Bronchial epithelial cell (primary cell): ENCODE measurements at regions not wholly inside any gene's neighbourhood (a gene's known extent, or its start where the extent isn't known, plus 50 kb on each side); places are given as distances from the start of the nearest gene placed in this dataset.

Experiments used
- DNase-seq: peaks from one replicate; pipeline ENCODE4 v3.0.0-alpha.2; 2010; ENCODE audit warnings: low read depth
- FAIRE-seq: peaks from 2 replicates; lab custom pipeline; 2011; peaks lifted over from hg19 to GRCh38; lab: Jason Lieb, UNC
- H3K27me3 ChIP-seq: 2 replicates; pipeline ENCODE4 v1.5.1; 2011; ENCODE audit warnings: low read length; ENCODE audit not compliant: control insufficient read depth, insufficient read depth
- H3K36me3 ChIP-seq: 2 replicates; pipeline ENCODE4 v1.5.1; 2011; ENCODE audit warnings: low read length; ENCODE audit not compliant: control insufficient read depth, insufficient read depth
- H3K4me3 ChIP-seq: 2 replicates; pipeline ENCODE4 v1.5.1; 2011; ENCODE audit warnings: mild to moderate bottlenecking, low read depth, low read length, control low read depth
- TF ChIP-seq, protein P1 (sequence below): IDR thresholded peaks from 2 replicates; pipeline ENCODE4 v1.5.1; 2011; ENCODE audit warnings: mild to moderate bottlenecking, moderate library complexity, low read length, control low read depth, inconsistent platforms; ENCODE audit not compliant: insufficient read depth, severe bottlenecking

GRCh38 chr9:79116709-79117108 lies 455.1 kb upstream of the TLE4 start:
- H3K4me3 ChIP-seq, result no peak overlapping the region
- TF ChIP-seq, protein P1, sequence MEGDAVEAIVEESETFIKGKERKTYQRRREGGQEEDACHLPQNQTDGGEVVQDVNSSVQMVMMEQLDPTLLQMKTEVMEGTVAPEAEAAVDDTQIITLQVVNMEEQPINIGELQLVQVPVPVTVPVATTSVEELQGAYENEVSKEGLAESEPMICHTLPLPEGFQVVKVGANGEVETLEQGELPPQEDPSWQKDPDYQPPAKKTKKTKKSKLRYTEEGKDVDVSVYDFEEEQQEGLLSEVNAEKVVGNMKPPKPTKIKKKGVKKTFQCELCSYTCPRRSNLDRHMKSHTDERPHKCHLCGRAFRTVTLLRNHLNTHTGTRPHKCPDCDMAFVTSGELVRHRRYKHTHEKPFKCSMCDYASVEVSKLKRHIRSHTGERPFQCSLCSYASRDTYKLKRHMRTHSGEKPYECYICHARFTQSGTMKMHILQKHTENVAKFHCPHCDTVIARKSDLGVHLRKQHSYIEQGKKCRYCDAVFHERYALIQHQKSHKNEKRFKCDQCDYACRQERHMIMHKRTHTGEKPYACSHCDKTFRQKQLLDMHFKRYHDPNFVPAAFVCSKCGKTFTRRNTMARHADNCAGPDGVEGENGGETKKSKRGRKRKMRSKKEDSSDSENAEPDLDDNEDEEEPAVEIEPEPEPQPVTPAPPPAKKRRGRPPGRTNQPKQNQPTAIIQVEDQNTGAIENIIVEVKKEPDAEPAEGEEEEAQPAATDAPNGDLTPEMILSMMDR, result no peak
- FAIRE-seq (no peak), DNase-seq (no peak)
- no peaks in the 10 kb centered on the region for H3K27me3 ChIP-seq
- no peaks in the 10 kb centered on the region for H3K36me3 ChIP-seq

- no peak for DNase-seq
- Histone ChIP-seq H3K4me3 (no peak overlapping the region), H3K36me3 (no peaks in the 10 kb centered on the region), H3K27me3 (no peaks in the 10 kb centered on the region)
- no peak for FAIRE-seq
- TF ChIP-seq, protein P1, result no peak
These were observed 451.2 kb upstream of the TLE4 start for GRCh38 chr9:79120533-79120932.

GRCh38 chr9:79120941-79121340 lies 450.8 kb upstream of the TLE4 start:
- DNase-seq (no peak), FAIRE-seq (no peak)
- TF ChIP-seq, protein P1, result no peak
- H3K27me3 ChIP-seq, result no peaks in the 10 kb centered on the region
- no peaks in the 10 kb centered on the region for H3K36me3 ChIP-seq
- no peak overlapping the region for H3K4me3 ChIP-seq

DNA sequence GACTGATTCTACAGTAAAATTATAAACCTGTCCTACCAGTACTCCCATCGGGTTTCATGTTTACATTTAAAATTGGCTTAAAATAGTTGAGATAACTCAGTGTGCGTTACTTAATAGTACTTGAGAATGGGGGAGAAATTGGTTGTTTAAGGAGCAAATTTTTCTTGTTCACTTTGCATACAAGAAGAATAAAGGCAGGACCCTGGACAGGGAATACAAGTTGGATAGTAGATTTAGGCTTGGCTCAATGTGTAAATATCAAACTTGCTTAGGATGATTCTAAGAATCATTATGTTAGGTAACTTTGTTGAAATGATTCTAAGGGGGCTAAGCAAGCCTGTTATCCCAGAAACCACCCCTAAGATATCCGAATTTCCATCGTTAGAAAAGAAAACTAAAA lies 448.4 kb upstream of the TLE4 start:
- DNase-seq, result no peak
- Histone ChIP-seq H3K4me3 (no peak overlapping the region), H3K36me3 (no peaks in the 10 kb centered on the region), H3K27me3 (no peaks in the 10 kb centered on the region)
- FAIRE-seq, result no peak
- TF ChIP-seq, protein P1, result no peak

DNA sequence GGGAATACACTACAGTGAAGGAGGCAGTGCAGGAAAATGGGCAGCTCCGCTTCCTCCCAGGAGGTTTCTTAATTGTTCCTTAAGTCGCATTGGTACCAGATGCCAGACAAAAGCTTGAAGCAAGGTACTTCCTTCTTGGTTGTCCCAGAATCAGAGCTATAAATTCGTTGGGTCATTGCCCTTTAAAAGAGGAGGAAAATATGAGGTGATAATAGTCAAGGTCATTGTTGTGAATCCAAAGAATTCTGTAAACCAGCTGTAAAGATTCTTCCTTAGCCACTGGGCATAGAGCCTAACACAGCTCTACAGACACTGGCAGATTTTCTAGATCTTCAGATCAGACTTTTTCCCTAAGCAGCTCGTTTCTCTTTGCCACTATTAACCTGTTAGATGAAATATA lies 444.1 kb upstream of the TLE4 start:
- H3K36me3 ChIP-seq, result no peaks in the 10 kb centered on the region
- no peak for DNase-seq
- FAIRE-seq, result no peak
- TF ChIP-seq, protein P1, result no peak
- H3K4me3 ChIP-seq, result no peak overlapping the region
- H3K27me3 ChIP-seq, result no peaks in the 10 kb centered on the region

DNA sequence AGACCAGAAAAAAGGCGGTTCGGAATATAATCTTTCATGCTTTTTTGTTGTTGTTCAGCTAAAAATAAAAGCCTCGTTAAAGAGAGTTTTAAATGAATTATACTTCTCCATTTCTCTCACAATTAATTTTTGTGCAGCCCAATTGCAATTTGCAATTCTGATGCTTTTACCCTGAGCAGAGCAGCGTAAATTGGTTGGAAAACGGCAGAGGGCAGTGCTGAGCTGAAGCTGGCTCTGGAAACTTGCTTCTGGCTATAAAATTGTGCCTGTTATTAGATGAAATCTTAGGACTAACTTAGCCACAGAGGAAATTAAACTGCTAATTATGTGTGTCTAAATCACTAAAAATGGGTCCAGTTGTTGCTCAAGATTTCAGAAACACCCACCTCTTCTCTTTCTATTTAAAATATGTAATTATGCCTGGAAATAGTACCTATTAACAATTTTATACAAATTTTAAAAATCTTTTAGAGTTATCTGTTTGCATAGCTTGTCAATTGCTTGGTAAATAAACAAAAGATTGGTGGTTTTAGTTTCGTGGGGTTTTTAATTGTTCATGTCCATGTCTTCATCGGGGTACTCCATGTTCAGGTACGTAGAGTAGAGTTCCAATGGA lies 441.8 kb upstream of the TLE4 start:
- no peak for FAIRE-seq
- Histone ChIP-seq H3K27me3 (no peaks in the 10 kb centered on the region), H3K36me3 (no peaks in the 10 kb centered on the region), H3K4me3 (no peak overlapping the region)
- TF ChIP-seq, protein P1, result peak; percentile 82
- DNase-seq, result peak; percentile 42
